HepG2 (cell line): ENCODE measurements at regions not wholly inside any gene's neighbourhood (a gene's known extent, or its start where the extent isn't known, plus 50 kb on each side); places are given as distances from the start of the nearest gene placed in this dataset.

Experiments used
- ATAC-seq: fragments of 200-7000 bp; cut with Tn5 transposase; 3 replicates; pipeline ENCODE4 v1.9.1; 2020; ENCODE audit warnings: mild to moderate bottlenecking, moderate library complexity
- BruUV-seq: library from RNA; stranded (reverse); fragments of 400-500 nt; replicated peaks from 2 replicates; lab custom pipeline; 2021; lab: Mats Ljungman, UMichigan
- CTCF ChIA-PET: fragments of 300-600 bp; formaldehyde crosslinking; extraction: SDS; loops from one replicate; lab custom pipeline; 2021; ENCODE audit warnings: low total read pairs, inconsistent platforms, low intra/inter-chr PET ratio; lab: Yijun Ruan, JAX
- POLR2A ChIA-PET: fragments of 350-600 bp; sonication (Branson Sonifier 250); formaldehyde crosslinking; loops from one replicate; lab custom pipeline; 2020; ENCODE audit warnings: antibody characterized with exemption, inconsistent platforms; lab: Yijun Ruan, JAX
- DNase-seq: peaks from one replicate; pipeline ENCODE4 v3.0.0-alpha.2; 2015; ENCODE audit warnings: low spot score
- FAIRE-seq: peaks from 3 replicates; lab custom pipeline; 2011; peaks lifted over from hg19 to GRCh38; lab: Jason Lieb, UNC
- H2AFZ ChIP-seq: one replicate; pipeline ENCODE4 v1.6.1; 2011; ENCODE audit warnings: low read length, inconsistent platforms
- H3K27ac ChIP-seq: fragments of 300-600 bp; 3 replicates; pipeline ENCODE4 v1.8.0; 2011; ENCODE audit warnings: mixed run types, mild to moderate bottlenecking, mixed read lengths, low read length, inconsistent platforms; ENCODE audit not compliant: insufficient read depth; ENCODE audit errors: extremely low read length
- H3K27me3 ChIP-seq, 2 experiments: fragments of 200-600 bp in 1 of 2; 2 replicates in 1 of 2; 3 replicates in 1 of 2; pipeline versions ENCODE4 v1.6.0 to v1.8.0; 2011; ENCODE audit warnings: low read length in 2 of 2, mild to moderate bottlenecking in 2 of 2, moderate library complexity in 2 of 2, inconsistent platforms in 1 of 2; ENCODE audit not compliant: insufficient read depth in 2 of 2, control insufficient read depth in 1 of 2
- H3K36me3 ChIP-seq, 2 experiments: fragments of 200-600 bp in 1 of 2; replicated peaks in 1 of 2; 2 replicates in 1 of 2; 3 replicates in 1 of 2; pipeline versions ENCODE4 v1.5.1 to v1.8.0; 2011; ENCODE audit warnings: low read length in 2 of 2, inconsistent platforms in 1 of 2; ENCODE audit not compliant: insufficient read depth in 2 of 2, control insufficient read depth in 1 of 2
- H3K4me1 ChIP-seq: 2 replicates; pipeline ENCODE4 v1.5.1; 2012; ENCODE audit warnings: low read length, inconsistent platforms; ENCODE audit not compliant: insufficient read depth
- H3K4me2 ChIP-seq: 2 replicates; pipeline ENCODE4 v1.6.0; 2011; ENCODE audit warnings: low read depth, low read length, inconsistent platforms
- H3K4me3 ChIP-seq, 3 experiments: fragments of 200-600 bp in 1 of 3; sonication (generic), shearing (Covaris generic) in 1 of 3; replicated peaks in 1 of 3; 2 replicates each; pipeline ENCODE4 v1.5.1; 2011 to 2016; ENCODE audit warnings: low read length in 3 of 3, inconsistent platforms in 2 of 3, low read depth in 2 of 3, mild to moderate bottlenecking in 2 of 3, control low read depth in 1 of 3, mixed read lengths in 1 of 3; ENCODE audit not compliant: insufficient read depth in 1 of 3
- H3K79me2 ChIP-seq: one replicate; pipeline ENCODE4 v1.6.1; 2011; ENCODE audit warnings: low read length, inconsistent platforms; ENCODE audit not compliant: insufficient read depth
- H3K9ac ChIP-seq: 2 replicates; pipeline ENCODE4 v1.6.0; 2011; ENCODE audit warnings: mild to moderate bottlenecking, low read depth, low read length, inconsistent platforms; ENCODE audit not compliant: insufficient read depth
- H3K9me3 ChIP-seq: 2 replicates; pipeline ENCODE4 v1.5.1; 2012; ENCODE audit warnings: mild to moderate bottlenecking, low read length
- H4K20me1 ChIP-seq: 2 replicates; pipeline ENCODE4 v1.6.0; 2011; ENCODE audit warnings: inconsistent platforms, mild to moderate bottlenecking, low read length, moderate library complexity; ENCODE audit not compliant: insufficient read depth
- BRD4 ChIP-seq: sonication (generic); formaldehyde crosslinking; IDR thresholded peaks from 2 replicates; pipeline ENCODE4 v1.4.0; 2020; ENCODE audit warnings: missing genetic modification reagents
- MAFK ChIP-seq, 2 experiments: IDR thresholded peaks in 1 of 2; conservative IDR thresholded peaks in 1 of 2; 2 replicates each; pipeline ENCODE4 v1.6.1; 2011; ENCODE audit warnings: improper control_type of control experiment in 2 of 2, low read length in 2 of 2
- NFKBIZ ChIP-seq: IDR thresholded peaks from 2 replicates; pipeline ENCODE4 v1.6.1; 2018; ENCODE audit warnings: missing genetic modification reagents, missing compliant biosample characterization
- PCBP2 ChIP-seq: fragments of 200-400 bp; formaldehyde crosslinking; optimal IDR thresholded peaks from 2 replicates; pipeline ENCODE3; 2018; ENCODE audit warnings: low read length, low read depth; ENCODE audit not compliant: poor library complexity, severe bottlenecking
- POGK ChIP-seq: sonication (generic); formaldehyde crosslinking; conservative IDR thresholded peaks from 2 replicates; pipeline ENCODE4 v1.8.0; 2022; ENCODE audit warnings: mild to moderate bottlenecking, moderate library complexity, missing genetic modification reagents
- REXO4 ChIP-seq: sonication (generic); formaldehyde crosslinking; IDR thresholded peaks from 2 replicates; pipeline ENCODE4 v1.8.0; 2022; ENCODE audit warnings: missing genetic modification reagents, mild to moderate bottlenecking, borderline replicate concordance
- SMAD1 ChIP-seq: sonication (generic); formaldehyde crosslinking; IDR thresholded peaks from 2 replicates; pipeline ENCODE4 v1.4.0; 2020; ENCODE audit warnings: missing genetic modification reagents, low read depth, mild to moderate bottlenecking, borderline replicate concordance
- SPEN ChIP-seq: sonication (generic); formaldehyde crosslinking; IDR thresholded peaks from 2 replicates; pipeline ENCODE4 v1.5.1; 2020; ENCODE audit warnings: low read depth, mild to moderate bottlenecking, missing genetic modification reagents
- ZBTB2 ChIP-seq: sonication (generic); formaldehyde crosslinking; IDR thresholded peaks from 2 replicates; pipeline ENCODE4 v1.8.0; 2022; ENCODE audit warnings: low read depth, missing genetic modification reagents
- ZBTB21 ChIP-seq: sonication (generic); formaldehyde crosslinking; IDR thresholded peaks from 2 replicates; pipeline ENCODE4 v1.4.0; 2020; ENCODE audit warnings: missing genetic modification reagents
- ZC3H4 ChIP-seq: sonication (generic); formaldehyde crosslinking; IDR thresholded peaks from 2 replicates; pipeline ENCODE4 v1.4.0; 2020; ENCODE audit warnings: missing genetic modification reagents, borderline replicate concordance
- ZFP90 ChIP-seq: sonication (generic); formaldehyde crosslinking; IDR thresholded peaks from 2 replicates; pipeline ENCODE4 v1.8.0; 2022; ENCODE audit warnings: missing genetic modification reagents, mild to moderate bottlenecking, inconsistent platforms, borderline replicate concordance
- ZFY ChIP-seq: sonication (generic); formaldehyde crosslinking; IDR thresholded peaks from 2 replicates; pipeline ENCODE4 v1.4.0; 2020; ENCODE audit warnings: missing genetic modification reagents
- ZIK1 ChIP-seq: sonication (generic); formaldehyde crosslinking; IDR thresholded peaks from 2 replicates; pipeline ENCODE4 v1.5.0; 2020; ENCODE audit warnings: mild to moderate bottlenecking, low read depth, missing genetic modification reagents, borderline replicate concordance
- ZNF180 ChIP-seq: sonication (generic); formaldehyde crosslinking; IDR thresholded peaks from 2 replicates; pipeline ENCODE4 v1.4.0; 2020; ENCODE audit warnings: low read depth, missing genetic modification reagents, borderline replicate concordance
- ZNF362 ChIP-seq: sonication (generic); formaldehyde crosslinking; IDR thresholded peaks from 2 replicates; pipeline ENCODE4 v1.4.0; 2020; ENCODE audit warnings: missing genetic modification reagents, mild to moderate bottlenecking, borderline replicate concordance
- ZNF501 ChIP-seq: sonication (generic); formaldehyde crosslinking; IDR thresholded peaks from 2 replicates; pipeline ENCODE4 v1.5.1; 2020; ENCODE audit warnings: mild to moderate bottlenecking, moderate library complexity, missing genetic modification reagents
- WGBS: methylation state at CpG from one replicate; pipeline ENCODE4 v1.1.6; 2017; ENCODE audit warnings: low lambda C conversion rate; 5-methylcytosine and 5-hydroxymethylcytosine counted together
- in situ Hi-C: cut with HindIII; loops from 2 replicates; pipeline ENCODE4 v1.10.0; 2017; ENCODE audit warnings: low pct_unique_long_range_greater_than_20kb; ENCODE audit not compliant: extremely low pct_ligation_motif_present
- intact Hi-C: fragments of 100-400 bp; cut with micrococcal nuclease; formaldehyde crosslinking; loops from one replicate; pipeline ENCODE4 v1.10.0; 2022; ENCODE audit not compliant: unreplicated experiment

GRCh38 chr1:87733386-87733785, 404.7 kb downstream of the LMO4 start:
- no TSS peak for BruUV-seq
- no peaks in the 10 kb centered on the region for H3K79me2 ChIP-seq
- ATAC-seq (no peak), DNase-seq (no peak), FAIRE-seq (no peak)
- H3K4me1 ChIP-seq, result no peaks in the 10 kb centered on the region
- TF ChIP-seq ZIK1, result no peak
- TF ChIP-seq PCBP2, result no peak
- no peak for TF ChIP-seq ZBTB21 (CRISPR knock-in tag)
- TF ChIP-seq MAFK (conservative IDR thresholded peaks at IDR 0.05 in 1 of 2, IDR thresholded peaks at IDR 0.05 in 1 of 2; ENCODE audit: low read length in 2 of 2), result no peak
- no peak for TF ChIP-seq ZC3H4
- TF ChIP-seq BRD4 (CRISPR knock-in tag), result no peak
- no peak overlapping the region for H3K27ac ChIP-seq
- H4K20me1 ChIP-seq, result no peaks in the 10 kb centered on the region
- H3K27me3 ChIP-seq, result no peaks in the 10 kb centered on the region; a peak in 1 of 5 replicates
- intact Hi-C loops, result no loop called here
- no peaks in the 10 kb centered on the region for H3K9me3 ChIP-seq
- in situ Hi-C loops, result no loop called here
- H3K4me2 ChIP-seq, result no peak overlapping the region
- ChIA-PET POLR2A (no interaction called here), CTCF (no interaction called here)
- H3K9ac ChIP-seq, result no peak overlapping the region
- no peaks in the 10 kb centered on the region for H3K36me3 ChIP-seq
- no peak overlapping the region for H3K4me3 ChIP-seq
- H2AFZ ChIP-seq, result no peak overlapping the region

- Histone ChIP-seq H3K27ac (no peak overlapping the region), H3K79me2 (no peaks in the 10 kb centered on the region), H3K36me3 (no peaks in the 10 kb centered on the region), H3K4me2 (no peak overlapping the region), H3K9me3 (no peaks in the 10 kb centered on the region), H3K27me3 (no peaks in the 10 kb centered on the region; a peak in 1 of 5 replicates), H2AFZ (no peak overlapping the region), H4K20me1 (no peaks in the 10 kb centered on the region), H3K4me3 (no peak overlapping the region), H3K4me1 (no peaks in the 10 kb centered on the region; the same call in 1 of the 2 replicates), H3K9ac (no peak overlapping the region)
- POLR2A ChIA-PET, result no interaction called here
- ATAC-seq (no peak), FAIRE-seq (no peak), DNase-seq (no peak)
- BruUV-seq, result no TSS peak
- no CpG with 5 or more reads among the region's 1 CpG for WGBS
- in situ Hi-C loops, result no loop called here
- intact Hi-C loops, result no loop called here
- CTCF ChIA-PET, result no interaction called here
- TF ChIP-seq ZFP90 (CRISPR knock-in tag), result no peak
- no peak for TF ChIP-seq SPEN (CRISPR knock-in tag)
- no peak for TF ChIP-seq ZFY (CRISPR knock-in tag)
- TF ChIP-seq POGK (CRISPR knock-in tag), result no peak
- TF ChIP-seq REXO4 (CRISPR knock-in tag), result no peak
- TF ChIP-seq ZNF362 (CRISPR knock-in tag), result no peak
- no peak for TF ChIP-seq ZNF501 (CRISPR knock-in tag)
- no peak for TF ChIP-seq ZBTB2 (CRISPR knock-in tag)
- no peak for TF ChIP-seq SMAD1 (CRISPR knock-in tag)
- TF ChIP-seq NFKBIZ (CRISPR knock-in tag), result no peak
- no peak for TF ChIP-seq ZNF180
Measured at GRCh38 chr1:87735750-87736149, 407.1 kb downstream of the LMO4 start.
